Calu3 (cell line): ENCODE measurements at regions not wholly inside any gene's neighbourhood (a gene's known extent, or its start where the extent isn't known, plus 50 kb on each side); places are given as distances from the start of the nearest gene placed in this dataset.

Source experiments
- BruUV-seq: library from RNA; stranded (reverse); fragments of 400-500 nt; replicated peaks from 2 replicates; lab custom pipeline; 2021; lab: Mats Ljungman, UMichigan
- CTCF ChIA-PET: fragments of 300-600 bp; sonication (Branson Sonifier 250); formaldehyde crosslinking; loops from one replicate; lab custom pipeline; 2022; ENCODE audit warnings: antibody characterized with exemption; lab: Charles Lee
- DNase-seq: peaks from one replicate; pipeline ENCODE4 v3.0.0; 2022
- H3K27ac Mint-ChIP-seq: one replicate; pipeline ENCODE4 v1.8.0; 2022; ENCODE audit warnings: mixed read lengths; ENCODE audit not compliant: unreplicated experiment
- H3K27me3 Mint-ChIP-seq: one replicate; pipeline ENCODE4 v1.8.0; 2022; ENCODE audit warnings: mixed read lengths; ENCODE audit not compliant: unreplicated experiment
- H3K36me3 Mint-ChIP-seq: one replicate; pipeline ENCODE4 v1.8.0; 2022; ENCODE audit warnings: mild to moderate bottlenecking, moderate library complexity, mixed read lengths; ENCODE audit not compliant: insufficient read depth, unreplicated experiment
- H3K4me1 Mint-ChIP-seq: one replicate; pipeline ENCODE4 v1.8.0; 2022; ENCODE audit warnings: mild to moderate bottlenecking, low read depth, mixed read lengths; ENCODE audit not compliant: unreplicated experiment
- H3K4me3 Mint-ChIP-seq: one replicate; pipeline ENCODE4 v1.8.0; 2022; ENCODE audit warnings: mild to moderate bottlenecking, low read depth, moderate library complexity, mixed read lengths; ENCODE audit not compliant: unreplicated experiment
- H3K9me3 Mint-ChIP-seq: one replicate; pipeline ENCODE4 v1.8.0; 2022; ENCODE audit warnings: low read depth, mixed read lengths; ENCODE audit not compliant: unreplicated experiment
- CTCF ChIP-seq: fragments of 200-600 bp; IDR thresholded peaks from one replicate; pipeline ENCODE4 v1.8.0; 2022; ENCODE audit warnings: antibody characterized with exemption; ENCODE audit not compliant: unreplicated experiment
- intact Hi-C: fragments of 100-400 bp; cut with micrococcal nuclease; formaldehyde crosslinking; loops from one replicate; pipeline ENCODE4 v1.10.0; 2022; ENCODE audit not compliant: unreplicated experiment

GRCh38 chr7:24199978-24200377, 84.0 kb upstream of the NPY start:
- Mint-ChIP-seq H3K9me3 (no peaks in the 10 kb centered on the region), H3K4me1 (no peaks in the 10 kb centered on the region), H3K36me3 (no peaks in the 10 kb centered on the region), H3K27me3 (peaks cover 13% of the 10 kb centered on the region), H3K4me3 (no peak overlapping the region), H3K27ac (no peak overlapping the region)
- CTCF ChIA-PET, result interaction anchor here (0.6 kb wide), 1 partner anchor 186 kb away, joined by 7 read pairs; no protein-coding TSS in a partner anchor
- intact Hi-C loops, result no loop called here
- DNase-seq, result no peak
- no peak for TF ChIP-seq CTCF
- BruUV-seq, result no TSS peak

GRCh38 chr7:24200407-24200966, 83.5 kb upstream of the NPY start:
- H3K27ac Mint-ChIP-seq, result no peak overlapping the region
- no peak overlapping the region for H3K4me3 Mint-ChIP-seq
- BruUV-seq, result no TSS peak
- intact Hi-C loops, result no loop called here
- CTCF ChIA-PET, result interaction anchor here (0.9 kb wide), 1 partner anchor 8 kb away, joined by 3 read pairs; no protein-coding TSS in a partner anchor
- no peaks in the 10 kb centered on the region for H3K9me3 Mint-ChIP-seq
- no peaks in the 10 kb centered on the region for H3K36me3 Mint-ChIP-seq
- H3K27me3 Mint-ChIP-seq, result peaks cover 12% of the 10 kb centered on the region
- DNase-seq, result no peak
- no peaks in the 10 kb centered on the region for H3K4me1 Mint-ChIP-seq
- no peak for TF ChIP-seq CTCF

GRCh38 chr7:24201226-24201625, 82.8 kb upstream of the NPY start:
- no peaks in the 10 kb centered on the region for H3K4me1 Mint-ChIP-seq
- H3K9me3 Mint-ChIP-seq, result no peaks in the 10 kb centered on the region
- H3K27ac Mint-ChIP-seq, result no peak overlapping the region
- no peak for DNase-seq
- no TSS peak for BruUV-seq
- H3K27me3 Mint-ChIP-seq, result peaks cover 4% of the 10 kb centered on the region
- no peak overlapping the region for H3K4me3 Mint-ChIP-seq
- CTCF ChIA-PET, result interaction anchor here (0.9 kb wide), 1 partner anchor 9 kb away, joined by 3 read pairs; no protein-coding TSS in a partner anchor
- no peaks in the 10 kb centered on the region for H3K36me3 Mint-ChIP-seq
- TF ChIP-seq CTCF, result no peak
- intact Hi-C loops, result no loop called here

- BruUV-seq, result no TSS peak
- Mint-ChIP-seq H3K4me1 (no peaks in the 10 kb centered on the region), H3K27me3 (peaks cover 6% of the 10 kb centered on the region), H3K9me3 (no peaks in the 10 kb centered on the region), H3K36me3 (no peaks in the 10 kb centered on the region), H3K27ac (no peak overlapping the region), H3K4me3 (no peak overlapping the region)
- intact Hi-C loops, result no loop called here
- CTCF ChIA-PET, result no interaction called here
- TF ChIP-seq CTCF, result no peak
- no peak for DNase-seq
Observed at GRCh38 chr7:24212073-24212472, 71.9 kb upstream of the NPY start.
